Activated naive CD8-positive, alpha-beta T cell treated with anti-CD3 and anti-CD28 coated beads, Interleukin-2, amount 50 U/mL, for 24 hours (primary cell): ENCODE measurements at regions not wholly inside any gene's neighbourhood (a gene's known extent, or its start where the extent isn't known, plus 50 kb on each side); places are given as distances from the start of the nearest gene placed in this dataset.
"Not testable (repeated sequence)": the region's sequence is repeated elsewhere in the genome, so short reads cannot be mapped to it uniquely, and the experiment has no call there.

Source experiments
- ATAC-seq: fragments of 150-1000 bp; cut with Tn5 transposase; one replicate; pipeline ENCODE4 v1.10.0; 2021
- DNase-seq: peaks from one replicate; pipeline ENCODE4 v3.0.0; 2021
- H3K27ac Mint-ChIP-seq: one replicate; pipeline ENCODE4 v1.8.0; 2021; ENCODE audit warnings: mild to moderate bottlenecking, mixed read lengths
- H3K27me3 Mint-ChIP-seq: one replicate; pipeline ENCODE4 v1.8.0; 2021; ENCODE audit warnings: mixed read lengths
- H3K36me3 Mint-ChIP-seq: one replicate; pipeline ENCODE4 v1.8.0; 2021; ENCODE audit warnings: low read depth, mixed read lengths
- H3K4me1 Mint-ChIP-seq: one replicate; pipeline ENCODE4 v1.8.0; 2021; ENCODE audit warnings: mixed read lengths
- H3K4me3 Mint-ChIP-seq: one replicate; pipeline ENCODE4 v1.8.0; 2021; ENCODE audit warnings: mild to moderate bottlenecking, moderate library complexity, mixed read lengths
- H3K9me3 Mint-ChIP-seq: one replicate; pipeline ENCODE4 v1.8.0; 2021; ENCODE audit warnings: mixed read lengths

DNA sequence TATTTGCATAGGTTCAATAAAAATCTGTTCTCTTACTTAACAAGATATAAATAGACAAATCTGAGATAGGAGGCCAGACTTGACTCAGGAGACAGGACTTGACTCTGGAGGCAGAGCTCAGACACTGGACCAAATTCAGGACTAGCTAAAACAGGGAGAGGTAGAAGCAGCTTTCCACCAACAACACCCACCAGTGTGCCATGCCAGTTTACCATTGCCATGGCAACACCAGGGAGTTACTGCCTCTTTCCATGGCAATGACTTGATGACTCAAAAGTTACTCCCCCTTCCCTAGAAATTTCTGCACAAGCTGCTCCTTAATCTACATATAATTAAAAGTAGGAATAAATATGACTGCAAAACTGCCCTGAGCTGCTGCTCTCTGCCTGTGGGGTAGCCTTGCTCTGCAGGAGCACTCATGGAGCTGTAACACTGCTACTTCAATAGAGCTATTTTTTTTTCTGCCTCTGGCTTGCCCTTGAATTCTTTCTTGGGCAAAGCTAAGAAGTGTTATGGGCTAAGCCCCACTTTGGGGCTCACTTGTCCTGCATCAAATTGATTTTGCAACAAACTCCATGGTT, 473.0 kb downstream of the PLK2 start:
- H3K9me3 Mint-ChIP-seq = no peaks in the 10 kb centered on the region
- H3K36me3 Mint-ChIP-seq = no peaks in the 10 kb centered on the region
- DNase-seq (no peak), ATAC-seq (no peak)
- no peaks in the 10 kb centered on the region for H3K4me1 Mint-ChIP-seq
- no peak overlapping the region for H3K27ac Mint-ChIP-seq
- no peak overlapping the region for H3K4me3 Mint-ChIP-seq
- H3K27me3 Mint-ChIP-seq = no peaks in the 10 kb centered on the region

GRCh38 chr5:57983426-57983825, 476.5 kb downstream of the PLK2 start:
- Mint-ChIP-seq H3K9me3 (no peaks in the 10 kb centered on the region), H3K4me3 (no peak overlapping the region), H3K4me1 (no peaks in the 10 kb centered on the region), H3K36me3 (no peaks in the 10 kb centered on the region), H3K27me3 (no peaks in the 10 kb centered on the region), H3K27ac (no peak overlapping the region)
- DNase-seq = no peak
- no peak for ATAC-seq

- no peaks in the 10 kb centered on the region for H3K9me3 Mint-ChIP-seq
- no peaks in the 10 kb centered on the region for H3K27me3 Mint-ChIP-seq
- H3K27ac Mint-ChIP-seq = no peak overlapping the region
- DNase-seq (no peak), ATAC-seq (no peak)
- no peaks in the 10 kb centered on the region for H3K36me3 Mint-ChIP-seq
- no peaks in the 10 kb centered on the region for H3K4me1 Mint-ChIP-seq
- no peak overlapping the region for H3K4me3 Mint-ChIP-seq
These were observed 480.2 kb downstream of the PLK2 start for GRCh38 chr5:57979671-57980070.

DNA sequence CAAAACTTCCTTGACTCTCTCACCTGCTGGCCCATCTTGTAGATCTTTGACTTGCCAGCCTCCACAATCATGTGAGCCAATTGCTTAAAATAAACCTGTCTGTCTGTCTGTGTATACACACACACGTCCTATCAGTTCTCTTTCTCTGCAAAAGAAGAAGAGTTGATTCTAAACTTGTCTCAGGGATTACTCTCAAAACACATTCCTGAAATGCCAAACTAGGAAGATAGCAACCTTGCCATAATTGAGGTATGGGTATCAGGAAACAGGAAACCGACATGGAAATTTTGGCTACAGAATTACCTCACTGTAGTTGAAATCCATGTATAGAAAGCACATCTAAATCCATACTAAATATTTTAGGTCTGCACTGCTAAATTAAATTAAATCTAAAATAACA, 483.4 kb downstream of the PLK2 start:
- H3K36me3 Mint-ChIP-seq = no peaks in the 10 kb centered on the region
- no peaks in the 10 kb centered on the region for H3K27me3 Mint-ChIP-seq
- DNase-seq (no peak), ATAC-seq (no peak)
- H3K4me1 Mint-ChIP-seq = no peaks in the 10 kb centered on the region
- no peak overlapping the region for H3K27ac Mint-ChIP-seq
- H3K4me3 Mint-ChIP-seq = no peak overlapping the region
- H3K9me3 Mint-ChIP-seq = no peaks in the 10 kb centered on the region

DNA sequence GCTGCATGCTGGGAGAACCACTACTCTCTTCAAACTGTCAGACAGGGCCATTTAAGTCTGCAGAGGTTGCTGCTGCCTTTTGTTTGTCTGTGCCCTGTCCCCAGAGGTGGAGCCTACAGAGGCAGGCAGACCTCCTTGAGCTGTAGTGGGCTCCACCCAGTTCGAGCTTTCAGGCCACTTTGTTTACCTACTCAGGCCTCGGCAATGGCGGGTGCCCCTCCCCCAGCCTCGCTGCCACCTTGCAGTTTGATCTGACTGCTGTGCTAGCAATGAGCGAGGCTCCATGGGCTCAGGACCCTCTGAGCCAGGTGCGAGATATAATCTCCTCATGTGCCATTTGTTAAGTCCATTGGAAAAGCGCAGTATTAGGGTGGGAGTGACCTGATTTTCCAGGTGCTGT, 487.8 kb downstream of the PLK2 start:
- DNase-seq, ATAC-seq, H3K27ac Mint-ChIP-seq, H3K36me3 Mint-ChIP-seq, H3K27me3 Mint-ChIP-seq, H3K9me3 Mint-ChIP-seq, H3K4me3 Mint-ChIP-seq, H3K4me1 Mint-ChIP-seq: not testable (repeated sequence)

- Mint-ChIP-seq H3K27ac (no peak overlapping the region), H3K4me3 (no peak overlapping the region), H3K27me3 (no peaks in the 10 kb centered on the region), H3K4me1 (no peaks in the 10 kb centered on the region), H3K36me3 (no peaks in the 10 kb centered on the region), H3K9me3 (peaks cover 14% of the 10 kb centered on the region)
- ATAC-seq (no peak), DNase-seq (no peak)
These were observed 478.0 kb upstream of the ACTBL2 start for GRCh38 chr5:57960569-57960968.

- no peak for ATAC-seq
- no peaks in the 10 kb centered on the region for H3K9me3 Mint-ChIP-seq
- no peaks in the 10 kb centered on the region for H3K36me3 Mint-ChIP-seq
- H3K4me3 Mint-ChIP-seq = no peak overlapping the region
- H3K27ac Mint-ChIP-seq = no peak overlapping the region
- no peak for DNase-seq
- H3K27me3 Mint-ChIP-seq = no peaks in the 10 kb centered on the region
- H3K4me1 Mint-ChIP-seq = no peaks in the 10 kb centered on the region
These were observed 474.0 kb upstream of the ACTBL2 start for GRCh38 chr5:57956636-57957035.

DNA sequence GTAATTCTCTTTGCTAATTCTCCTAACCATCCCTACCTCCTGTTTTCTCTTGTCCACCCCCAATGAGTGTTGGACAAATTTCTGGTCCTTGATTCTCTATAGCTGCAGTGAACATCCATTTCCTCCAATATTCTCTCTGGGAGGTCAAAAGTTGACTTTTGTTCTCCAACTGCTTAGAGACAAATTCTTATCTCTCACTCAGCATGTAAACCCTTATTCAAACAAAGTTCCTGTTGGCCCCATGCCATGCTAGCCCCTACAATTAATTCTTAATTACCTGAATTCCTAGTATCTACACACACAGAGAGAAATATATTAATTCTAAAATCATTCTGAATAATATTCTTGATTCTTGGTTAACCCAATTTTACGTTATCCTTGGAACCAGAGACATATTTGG, 472.9 kb upstream of the ACTBL2 start:
- ATAC-seq (no peak), DNase-seq (no peak)
- H3K27me3 Mint-ChIP-seq = no peaks in the 10 kb centered on the region
- no peaks in the 10 kb centered on the region for H3K4me1 Mint-ChIP-seq
- no peak overlapping the region for H3K4me3 Mint-ChIP-seq
- no peaks in the 10 kb centered on the region for H3K36me3 Mint-ChIP-seq
- H3K27ac Mint-ChIP-seq = no peak overlapping the region
- H3K9me3 Mint-ChIP-seq = no peaks in the 10 kb centered on the region

- H3K9me3 Mint-ChIP-seq = no peaks in the 10 kb centered on the region
- DNase-seq (no peak), ATAC-seq (no peak)
- H3K4me3 Mint-ChIP-seq = no peak overlapping the region
- no peaks in the 10 kb centered on the region for H3K27me3 Mint-ChIP-seq
- H3K36me3 Mint-ChIP-seq = no peaks in the 10 kb centered on the region
- no peaks in the 10 kb centered on the region for H3K4me1 Mint-ChIP-seq
- no peak overlapping the region for H3K27ac Mint-ChIP-seq
These were observed 471.2 kb upstream of the ACTBL2 start for GRCh38 chr5:57953792-57954191.

DNA sequence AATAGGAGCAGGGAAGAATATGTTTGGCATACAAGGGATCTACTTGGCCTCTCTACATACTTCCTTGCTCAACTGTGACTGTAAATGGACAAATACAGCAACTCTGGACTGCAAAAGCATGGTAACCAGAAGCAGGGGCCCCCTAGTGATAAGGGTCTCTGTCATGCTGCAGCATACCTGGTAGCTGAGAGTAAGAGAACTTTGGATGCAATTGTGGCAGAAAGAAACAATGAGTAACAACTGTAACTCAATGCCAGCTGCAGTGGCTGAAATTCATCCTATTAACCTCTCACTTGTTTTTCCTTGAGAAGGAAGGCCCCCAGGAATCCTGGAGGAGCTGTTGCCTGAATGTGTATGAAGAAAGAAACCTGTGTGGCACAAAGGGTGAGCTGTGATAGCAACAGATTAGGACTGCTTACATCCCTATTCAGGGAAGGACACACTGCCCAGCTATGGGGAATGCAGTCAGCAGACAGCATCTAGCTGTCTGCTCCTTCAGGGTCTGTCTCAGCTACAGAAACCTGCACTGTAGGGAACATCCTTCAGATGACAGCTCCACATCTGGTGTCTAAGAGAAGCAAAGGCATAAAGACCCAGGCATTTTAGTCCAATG, 468.1 kb upstream of the ACTBL2 start:
- no peak for ATAC-seq
- no peak overlapping the region for H3K4me3 Mint-ChIP-seq
- no peaks in the 10 kb centered on the region for H3K27me3 Mint-ChIP-seq
- no peaks in the 10 kb centered on the region for H3K9me3 Mint-ChIP-seq
- DNase-seq = no peak
- H3K36me3 Mint-ChIP-seq = no peaks in the 10 kb centered on the region
- no peak overlapping the region for H3K27ac Mint-ChIP-seq
- no peaks in the 10 kb centered on the region for H3K4me1 Mint-ChIP-seq

DNA sequence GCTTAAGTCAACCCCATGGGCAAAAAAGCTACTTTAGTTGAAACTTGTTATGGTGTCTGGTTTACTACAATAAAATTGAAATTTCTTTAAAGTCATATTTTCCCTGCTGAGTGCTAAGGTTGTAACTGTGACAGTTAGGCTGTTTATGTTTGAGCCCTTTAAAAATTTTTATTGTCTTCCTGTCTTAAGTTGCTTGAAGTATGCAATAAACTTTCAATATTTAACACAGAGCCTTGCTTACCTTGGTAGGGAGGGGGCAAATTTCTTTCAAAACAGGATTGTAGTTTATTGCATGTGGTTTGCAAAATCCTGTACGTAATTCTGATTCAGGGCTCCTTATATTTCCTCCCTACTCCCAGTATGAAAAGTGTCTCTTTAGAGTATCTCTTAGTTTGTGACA, 465.5 kb upstream of the ACTBL2 start:
- no peaks in the 10 kb centered on the region for H3K27me3 Mint-ChIP-seq
- no peak for ATAC-seq

GRCh38 chr5:57947181-57947580, 464.6 kb upstream of the ACTBL2 start:
- Mint-ChIP-seq H3K9me3 (no peaks in the 10 kb centered on the region), H3K36me3 (no peaks in the 10 kb centered on the region), H3K27ac (no peak overlapping the region), H3K27me3 (no peaks in the 10 kb centered on the region), H3K4me1 (no peaks in the 10 kb centered on the region), H3K4me3 (no peak overlapping the region)
- ATAC-seq (no peak), DNase-seq (no peak)

More for the DNA sequence above, 465.5 kb upstream of the ACTBL2 start:
- no peaks in the 10 kb centered on the region for H3K36me3 Mint-ChIP-seq
- H3K9me3 Mint-ChIP-seq = no peaks in the 10 kb centered on the region
- H3K27ac Mint-ChIP-seq = no peak overlapping the region
- H3K4me3 Mint-ChIP-seq = no peak overlapping the region
- H3K4me1 Mint-ChIP-seq = no peaks in the 10 kb centered on the region
- DNase-seq = no peak

- Mint-ChIP-seq H3K27me3 (peaks cover 5% of the 10 kb centered on the region), H3K4me1 (no peaks in the 10 kb centered on the region), H3K36me3 (no peaks in the 10 kb centered on the region), H3K9me3 (no peaks in the 10 kb centered on the region), H3K27ac (no peak overlapping the region), H3K4me3 (no peak overlapping the region)
- no peak for DNase-seq
- no peak for ATAC-seq
These were observed 458.3 kb upstream of the ACTBL2 start for GRCh38 chr5:57940879-57941278.

DNA sequence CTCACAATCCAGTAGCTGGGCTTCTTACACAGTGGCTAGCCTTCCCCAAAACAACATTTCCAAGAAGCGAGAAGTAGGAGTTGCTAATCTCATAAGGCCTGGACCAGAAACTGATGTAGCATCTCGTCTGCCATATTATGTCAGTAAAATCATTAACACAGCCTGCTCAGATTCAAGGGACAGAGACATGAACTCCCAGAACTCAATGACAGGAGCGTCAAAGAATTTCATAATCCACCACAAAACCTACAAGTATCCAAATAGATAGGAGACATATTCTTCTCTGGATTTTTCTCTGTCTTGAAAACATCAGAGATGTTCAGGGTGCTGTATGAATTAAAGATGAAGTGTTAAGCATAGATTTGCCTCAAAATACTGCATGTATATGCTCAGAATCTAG, 457.6 kb upstream of the ACTBL2 start:
- H3K4me3 Mint-ChIP-seq = no peak overlapping the region
- no peak for ATAC-seq
- no peak for DNase-seq
- no peak overlapping the region for H3K27ac Mint-ChIP-seq
- H3K36me3 Mint-ChIP-seq = no peaks in the 10 kb centered on the region
- H3K4me1 Mint-ChIP-seq = no peaks in the 10 kb centered on the region
- peaks cover 7% of the 10 kb centered on the region for H3K27me3 Mint-ChIP-seq
- no peaks in the 10 kb centered on the region for H3K9me3 Mint-ChIP-seq

DNA sequence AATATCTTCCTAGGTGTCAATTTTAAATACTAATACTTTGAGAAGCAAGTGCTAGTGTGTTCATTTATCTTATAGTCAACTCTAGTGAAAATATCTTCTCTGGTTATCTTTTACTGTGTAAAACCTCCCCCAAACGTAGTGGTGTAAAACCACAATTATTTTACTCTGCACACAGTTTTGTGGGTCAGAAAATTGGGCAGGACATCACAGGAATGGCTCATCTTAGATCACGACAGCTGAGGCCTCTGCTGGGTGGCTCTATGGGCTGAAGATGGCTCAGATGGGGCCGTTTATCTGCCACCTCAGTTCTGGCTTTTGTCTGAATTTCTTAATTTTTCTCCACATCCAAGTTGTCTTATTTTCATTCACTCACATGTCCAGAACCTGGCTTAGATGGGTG, 457.2 kb upstream of the ACTBL2 start:
- Mint-ChIP-seq H3K36me3 (no peaks in the 10 kb centered on the region), H3K27me3 (peaks cover 7% of the 10 kb centered on the region), H3K4me1 (no peaks in the 10 kb centered on the region), H3K4me3 (no peak overlapping the region), H3K9me3 (no peaks in the 10 kb centered on the region), H3K27ac (no peak overlapping the region)
- ATAC-seq = no peak
- no peak for DNase-seq

DNA sequence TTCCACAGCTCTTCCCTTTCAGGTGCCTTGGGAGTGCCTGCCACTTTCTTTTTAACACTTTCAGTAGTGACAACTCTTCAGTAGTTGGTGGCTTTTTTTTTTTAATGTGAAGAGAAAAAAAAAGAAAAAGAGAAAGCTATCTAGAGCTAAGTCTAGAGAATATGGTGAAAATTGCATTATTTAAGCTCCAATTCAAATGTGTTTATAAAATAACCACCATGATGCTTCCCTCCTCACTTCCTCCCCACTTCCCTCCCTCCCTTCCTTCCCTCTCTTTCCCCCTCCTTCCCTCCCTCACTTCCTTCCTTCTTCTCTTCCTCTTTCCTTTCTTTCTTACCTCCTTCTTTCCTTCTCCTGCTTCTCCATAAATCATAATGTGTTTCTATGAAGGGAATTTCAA, 456.7 kb upstream of the ACTBL2 start:
- Mint-ChIP-seq H3K4me3 (no peak overlapping the region), H3K9me3 (no peaks in the 10 kb centered on the region), H3K27me3 (peaks cover 7% of the 10 kb centered on the region), H3K4me1 (no peaks in the 10 kb centered on the region), H3K36me3 (no peaks in the 10 kb centered on the region), H3K27ac (no peak overlapping the region)
- ATAC-seq = no peak
- no peak for DNase-seq
